SU-DHL-6 (cell line): ENCODE measurements at regions not wholly inside any gene's neighbourhood (a gene's known extent, or its start where the extent isn't known, plus 50 kb on each side); places are given as distances from the start of the nearest gene placed in this dataset.

Experiments used
- H2AFZ ChIP-seq: fragments of 200-600 bp; sonication (generic); 2 replicates; pipeline ENCODE4 v1.6.1; 2014; ENCODE audit warnings: low read depth, mild to moderate bottlenecking, moderate library complexity, mixed read lengths, antibody characterized with exemption, low read length; ENCODE audit not compliant: severe bottlenecking
- H3F3A ChIP-seq: fragments of 200-600 bp; shearing (Covaris generic); 2 replicates; pipeline ENCODE4 v1.6.0; 2016; ENCODE audit warnings: antibody characterized with exemption, mild to moderate bottlenecking; ENCODE audit not compliant: insufficient read depth
- H3K27ac ChIP-seq: fragments of 200-600 bp; sonication (generic); 2 replicates; pipeline ENCODE4 v1.5.1; 2016; ENCODE audit warnings: low read depth, mild to moderate bottlenecking, low read length, moderate library complexity, mixed read lengths
- H3K27me3 ChIP-seq: fragments of 200-600 bp; sonication (generic), shearing (Covaris generic); 2 replicates; pipeline ENCODE4 v1.6.0; 2014; ENCODE audit warnings: mild to moderate bottlenecking, low read length
- H3K36me3 ChIP-seq: fragments of 200-600 bp; sonication (generic); 2 replicates; pipeline ENCODE4 v1.6.1; 2014; ENCODE audit warnings: mild to moderate bottlenecking, low read length, mixed read lengths
- H3K4me2 ChIP-seq: fragments of 300-600, 200-600 bp; shearing (Covaris generic), sonication (generic); 2 replicates; pipeline ENCODE4 v1.6.0; 2014; ENCODE audit warnings: low read length, low read depth, mild to moderate bottlenecking; ENCODE audit not compliant: poor library complexity, severe bottlenecking
- H3K4me3 ChIP-seq: fragments of 200-600 bp; sonication (generic); 2 replicates; pipeline ENCODE4 v1.5.1; 2014; ENCODE audit warnings: antibody characterized with exemption, low read length, mild to moderate bottlenecking, mixed read lengths; ENCODE audit not compliant: insufficient read depth, poor library complexity, severe bottlenecking
- H3K79me2 ChIP-seq: fragments of 200-600 bp; sonication (generic); 2 replicates; pipeline ENCODE4 v1.6.1; 2014; ENCODE audit warnings: mild to moderate bottlenecking, low read length, moderate library complexity; ENCODE audit not compliant: insufficient read depth
- H3K9ac ChIP-seq: fragments of 200-600 bp; sonication (generic); 2 replicates; pipeline ENCODE4 v1.7.0; 2014; ENCODE audit warnings: mild to moderate bottlenecking, low read length
- H3K9me2 ChIP-seq: fragments of 200-600 bp; sonication (generic); replicated peaks from 2 replicates; pipeline ENCODE4 v1.6.1; 2014; ENCODE audit warnings: low read length; ENCODE audit not compliant: insufficient read depth
- H3K9me3 ChIP-seq: fragments of 200-600 bp; sonication (generic); 2 replicates; pipeline ENCODE4 v1.6.1; 2014; ENCODE audit warnings: low read length, mixed read lengths; ENCODE audit not compliant: insufficient read depth
- H4K20me1 ChIP-seq: fragments of 200-600 bp; sonication (generic); 2 replicates; pipeline ENCODE4 v1.6.1; 2014; ENCODE audit warnings: low read depth, mild to moderate bottlenecking, antibody characterized with exemption, low read length, moderate library complexity, mixed read lengths
- CTCF ChIP-seq: fragments of 200-600 bp; sonication (generic); IDR thresholded peaks from one replicate; pipeline ENCODE4 v1.5.1; 2017; ENCODE audit warnings: antibody characterized with exemption, mild to moderate bottlenecking, low read length, moderate library complexity; ENCODE audit not compliant: insufficient read depth, poor library complexity, severe bottlenecking
- EZH2phosphoT487 ChIP-seq: fragments of 200-600 bp; sonication (generic), shearing (Covaris generic); conservative IDR thresholded peaks from 2 replicates; pipeline ENCODE4 v1.6.1; 2018; ENCODE audit warnings: mild to moderate bottlenecking, antibody characterized with exemption, low read length, moderate library complexity, mixed read lengths

DNA sequence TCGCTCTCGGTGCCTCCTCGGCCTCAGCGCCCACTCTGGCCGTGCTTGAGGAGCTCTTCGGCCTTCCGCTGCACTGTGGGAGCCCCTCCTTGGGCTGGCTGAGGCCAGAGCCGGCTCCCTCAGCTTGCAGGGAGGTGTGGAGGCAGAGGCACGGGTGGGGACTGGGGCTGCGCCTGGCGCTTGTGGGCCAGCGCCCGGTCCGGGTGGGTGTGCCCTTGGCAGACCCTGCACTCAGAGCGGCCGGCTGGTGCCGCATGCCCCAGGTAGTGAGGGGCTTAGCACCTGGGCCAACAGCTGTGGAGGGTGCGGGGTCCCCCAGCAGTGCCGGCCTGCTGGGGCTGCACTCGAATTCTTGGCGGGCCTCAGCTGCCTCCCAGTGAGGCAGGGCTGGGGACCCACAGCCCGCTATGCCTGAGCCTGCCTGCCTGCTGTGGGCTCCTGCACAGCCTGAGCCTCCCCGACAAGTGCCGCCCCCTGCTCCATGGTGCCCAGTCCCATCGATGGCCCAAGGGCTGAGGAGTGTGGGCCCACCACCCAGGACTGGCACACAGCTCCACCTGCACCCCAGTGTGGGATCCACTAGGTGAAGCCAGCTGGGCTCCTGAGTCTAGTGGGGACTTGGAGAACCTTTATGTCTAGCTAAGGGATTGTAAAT is 2085.2 kb upstream of the ACO1 start:
- no peak overlapping the region for H3K9ac ChIP-seq
- no peaks in the 10 kb centered on the region for H4K20me1 ChIP-seq
- TF ChIP-seq EZH2phosphoT487 (no peak), CTCF (no peak)
- H3K79me2 ChIP-seq, result no peaks in the 10 kb centered on the region
- no peaks in the 10 kb centered on the region for H3K9me2 ChIP-seq
- no peak overlapping the region for H3K4me3 ChIP-seq
- no peak overlapping the region for H3K27ac ChIP-seq
- H3K36me3 ChIP-seq, result no peaks in the 10 kb centered on the region
- H3K27me3 ChIP-seq, result no peaks in the 10 kb centered on the region
- no peak overlapping the region for H3K4me2 ChIP-seq
- H3K9me3 ChIP-seq, result no peaks in the 10 kb centered on the region
- no peak overlapping the region for H2AFZ ChIP-seq
- H3F3A ChIP-seq, result no peaks in the 10 kb centered on the region

GRCh38 chr9:30301271-30301963 is 2083.0 kb upstream of the ACO1 start:
- TF ChIP-seq EZH2phosphoT487 (no peak), CTCF (no peak)
- no peaks in the 10 kb centered on the region for H4K20me1 ChIP-seq
- H3K79me2 ChIP-seq, result no peaks in the 10 kb centered on the region
- H3K4me3 ChIP-seq, result no peak overlapping the region
- no peak overlapping the region for H3K4me2 ChIP-seq
- H3K27ac ChIP-seq, result no peak overlapping the region
- H3K36me3 ChIP-seq, result no peaks in the 10 kb centered on the region
- H3K9me2 ChIP-seq, result no peaks in the 10 kb centered on the region
- H3K9me3 ChIP-seq, result no peaks in the 10 kb centered on the region
- H3F3A ChIP-seq, result no peaks in the 10 kb centered on the region
- H3K9ac ChIP-seq, result no peak overlapping the region
- H2AFZ ChIP-seq, result no peak overlapping the region
- H3K27me3 ChIP-seq, result no peaks in the 10 kb centered on the region

DNA sequence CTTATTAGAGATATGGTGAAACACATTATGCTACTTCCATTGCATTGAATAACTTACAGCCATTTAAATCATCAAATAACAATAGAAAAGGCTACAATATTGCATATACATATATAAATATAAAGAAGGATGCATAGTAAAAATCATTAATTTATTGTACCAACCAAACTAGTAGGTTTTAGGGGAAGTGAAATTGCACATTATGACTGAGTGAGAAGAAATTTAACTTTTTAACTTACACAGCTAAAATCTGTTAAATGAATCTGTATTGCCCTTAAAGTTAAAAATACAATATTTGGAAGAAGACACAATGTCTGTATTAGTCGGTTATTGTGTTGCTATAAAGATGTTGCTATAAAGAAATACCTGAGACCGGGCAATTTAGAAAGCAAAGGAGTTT is 2073.7 kb upstream of the ACO1 start:
- H3K9me3 ChIP-seq, result no peaks in the 10 kb centered on the region
- H3K4me3 ChIP-seq, result no peak overlapping the region
- no peak overlapping the region for H3K4me2 ChIP-seq
- no peaks in the 10 kb centered on the region for H3K36me3 ChIP-seq
- no peak overlapping the region for H3K27ac ChIP-seq
- H3K79me2 ChIP-seq, result no peaks in the 10 kb centered on the region
- TF ChIP-seq CTCF (no peak), EZH2phosphoT487 (no peak)
- H2AFZ ChIP-seq, result no peak overlapping the region
- H3K27me3 ChIP-seq, result no peaks in the 10 kb centered on the region
- no peaks in the 10 kb centered on the region for H3F3A ChIP-seq
- no peak overlapping the region for H3K9ac ChIP-seq
- H4K20me1 ChIP-seq, result no peaks in the 10 kb centered on the region
- H3K9me2 ChIP-seq, result no peaks in the 10 kb centered on the region; the same call in 1 of the 2 replicates
